ENCODE measurements at regions not wholly inside any gene's neighbourhood (a gene's known extent, or its start where the extent isn't known, plus 50 kb on each side); places are given as distances from the start of the nearest gene placed in this dataset.

GRCh38 chr16:86408685-86409084 lies 101.6 kb upstream of the FOXF1 start:
- Histone ChIP-seq H3K9me3 (ENCODE audit: low read depth) (no peaks in the 10 kb centered on the region), H3F3A (ENCODE audit: low read depth) (peaks cover 3% of the 10 kb centered on the region), H2AFZ (replicated peaks) (peak overlapping the region; percentile 7), H3K27me3 (no peaks in the 10 kb centered on the region), H4K20me1 (ENCODE audit: low read depth) (no peaks in the 10 kb centered on the region), H3K4me3 (no peak overlapping the region), H3K27ac (no peak overlapping the region), H3K79me2 (ENCODE audit: low read depth) (no peaks in the 10 kb centered on the region), H3K9ac (no peak overlapping the region), H3K4me1 (peaks cover 13% of the 10 kb centered on the region), H3K36me3 (no peaks in the 10 kb centered on the region), H3K4me2 (no peak overlapping the region)
- Mint-ChIP-seq H3K4me1 (peaks cover 21% of the 10 kb centered on the region), H3K4me3 (no peak overlapping the region), H3K9me3 (peaks cover 17% of the 10 kb centered on the region), H3K36me3 (no peaks in the 10 kb centered on the region), H3K27ac (peak overlapping the region; percentile 97), H3K27me3 (ENCODE audit: insufficient read depth, low read depth) (peaks cover 22% of the 10 kb centered on the region)
- TF ChIP-seq EZH2 (IDR thresholded peaks at IDR 0.05) (no peak), CTCF (IDR thresholded peaks at IDR 0.05) (no peak), EZH2phosphoT487 (IDR thresholded peaks at IDR 0.05) (no peak)
- no peak for DNase-seq (ENCODE audit: low spot score)

- H3F3A ChIP-seq (ENCODE audit: low read depth) = peaks cover 3% of the 10 kb centered on the region
- TF ChIP-seq CTCF (IDR thresholded peaks at IDR 0.05) (no peak), EZH2 (IDR thresholded peaks at IDR 0.05) (no peak), EZH2phosphoT487 (IDR thresholded peaks at IDR 0.05) (no peak)
- no peaks in the 10 kb centered on the region for H3K27me3 ChIP-seq
- H3K4me1 ChIP-seq = peaks cover 13% of the 10 kb centered on the region
- no peak for DNase-seq (ENCODE audit: low spot score)
- no peak overlapping the region for H3K27ac ChIP-seq
- no peaks in the 10 kb centered on the region for H3K79me2 ChIP-seq (ENCODE audit: low read depth)
- no peak overlapping the region for H2AFZ ChIP-seq (replicated peaks)
- H3K4me3 Mint-ChIP-seq = no peak overlapping the region
- no peak overlapping the region for H3K9ac ChIP-seq
- no peaks in the 10 kb centered on the region for H3K36me3 Mint-ChIP-seq
- H3K27ac Mint-ChIP-seq = peak overlapping the region; percentile 15
- H3K4me1 Mint-ChIP-seq = peaks cover 21% of the 10 kb centered on the region
- H3K9me3 ChIP-seq (ENCODE audit: low read depth) = no peaks in the 10 kb centered on the region
- peaks cover 25% of the 10 kb centered on the region for H3K27me3 Mint-ChIP-seq (ENCODE audit: insufficient read depth, low read depth)
- no peaks in the 10 kb centered on the region for H3K36me3 ChIP-seq
- no peak overlapping the region for H3K4me3 ChIP-seq
- H3K4me2 ChIP-seq = no peak overlapping the region
- H4K20me1 ChIP-seq (ENCODE audit: low read depth) = no peaks in the 10 kb centered on the region
- H3K9me3 Mint-ChIP-seq = peaks cover 17% of the 10 kb centered on the region
These were observed 100.2 kb upstream of the FOXF1 start for GRCh38 chr16:86410081-86410480.

- TF ChIP-seq CTCF (IDR thresholded peaks at IDR 0.05) (no peak), EZH2phosphoT487 (IDR thresholded peaks at IDR 0.05) (no peak), EZH2 (IDR thresholded peaks at IDR 0.05) (no peak)
- H3K9ac ChIP-seq = no peak overlapping the region
- H3K9me3 ChIP-seq (ENCODE audit: low read depth) = no peaks in the 10 kb centered on the region
- H3K4me2 ChIP-seq = no peak overlapping the region
- H3K36me3 ChIP-seq = no peaks in the 10 kb centered on the region
- Mint-ChIP-seq H3K9me3 (peaks cover 17% of the 10 kb centered on the region), H3K27ac (no peak overlapping the region), H3K36me3 (no peaks in the 10 kb centered on the region), H3K4me3 (no peak overlapping the region), H3K4me1 (peaks cover 21% of the 10 kb centered on the region), H3K27me3 (ENCODE audit: insufficient read depth, low read depth) (peaks cover 23% of the 10 kb centered on the region)
- H3K4me1 ChIP-seq = peaks cover 13% of the 10 kb centered on the region
- H3K27ac ChIP-seq = no peak overlapping the region
- no peaks in the 10 kb centered on the region for H4K20me1 ChIP-seq (ENCODE audit: low read depth)
- H2AFZ ChIP-seq (replicated peaks) = no peak overlapping the region
- no peaks in the 10 kb centered on the region for H3K27me3 ChIP-seq
- H3F3A ChIP-seq (ENCODE audit: low read depth) = peaks cover 3% of the 10 kb centered on the region
- DNase-seq (ENCODE audit: low spot score) = no peak
- H3K4me3 ChIP-seq = no peak overlapping the region
- H3K79me2 ChIP-seq (ENCODE audit: low read depth) = no peaks in the 10 kb centered on the region
These were observed 99.8 kb upstream of the FOXF1 start for GRCh38 chr16:86410529-86410928.

Data from neural progenitor cell (in vitro differentiated cells).